ENCODE measurements at regions not wholly inside any gene's neighbourhood (a gene's known extent, or its start where the extent isn't known, plus 50 kb on each side); places are given as distances from the start of the nearest gene placed in this dataset.

- DNase-seq (ENCODE audit: low spot score), result no peak
- Histone ChIP-seq H3K79me2 (no peaks in the 10 kb centered on the region), H3K36me3 (replicated peaks; ENCODE audit: insufficient read depth, low read depth) (no peaks in the 10 kb centered on the region), H4K20me1 (ENCODE audit: insufficient read depth, poor library complexity, severe bottlenecking) (no peaks in the 10 kb centered on the region), H3K27ac (no peak overlapping the region), H3K9me2 (replicated peaks; ENCODE audit: insufficient read depth) (no peaks in the 10 kb centered on the region), H3K4me1 (ENCODE audit: insufficient read depth) (no peaks in the 10 kb centered on the region), H2AFZ (no peak overlapping the region), H3K4me3 (no peak overlapping the region), H3K4me2 (no peak overlapping the region), H3K27me3 (no peaks in the 10 kb centered on the region), H3K9me3 (ENCODE audit: low read depth) (no peaks in the 10 kb centered on the region)
- 29% methylated on average over 1 of the region's 1 CpG for WGBS (ENCODE audit: low lambda C conversion rate, missing lambda C conversion rate)
- TF ChIP-seq EZH2 (IDR thresholded peaks at IDR 0.05; ENCODE audit: borderline replicate concordance), result no peak
- no peak for TF ChIP-seq EZH2phosphoT487 (IDR thresholded peaks at IDR 0.05; ENCODE audit: low read depth, severe bottlenecking, unreplicated experiment)
- TF ChIP-seq, protein P1, sequence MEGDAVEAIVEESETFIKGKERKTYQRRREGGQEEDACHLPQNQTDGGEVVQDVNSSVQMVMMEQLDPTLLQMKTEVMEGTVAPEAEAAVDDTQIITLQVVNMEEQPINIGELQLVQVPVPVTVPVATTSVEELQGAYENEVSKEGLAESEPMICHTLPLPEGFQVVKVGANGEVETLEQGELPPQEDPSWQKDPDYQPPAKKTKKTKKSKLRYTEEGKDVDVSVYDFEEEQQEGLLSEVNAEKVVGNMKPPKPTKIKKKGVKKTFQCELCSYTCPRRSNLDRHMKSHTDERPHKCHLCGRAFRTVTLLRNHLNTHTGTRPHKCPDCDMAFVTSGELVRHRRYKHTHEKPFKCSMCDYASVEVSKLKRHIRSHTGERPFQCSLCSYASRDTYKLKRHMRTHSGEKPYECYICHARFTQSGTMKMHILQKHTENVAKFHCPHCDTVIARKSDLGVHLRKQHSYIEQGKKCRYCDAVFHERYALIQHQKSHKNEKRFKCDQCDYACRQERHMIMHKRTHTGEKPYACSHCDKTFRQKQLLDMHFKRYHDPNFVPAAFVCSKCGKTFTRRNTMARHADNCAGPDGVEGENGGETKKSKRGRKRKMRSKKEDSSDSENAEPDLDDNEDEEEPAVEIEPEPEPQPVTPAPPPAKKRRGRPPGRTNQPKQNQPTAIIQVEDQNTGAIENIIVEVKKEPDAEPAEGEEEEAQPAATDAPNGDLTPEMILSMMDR (IDR thresholded peaks at IDR 0.05; ENCODE audit: poor library complexity), result no peak
Observed at GRCh38 chr10:85400981-85401695, 965.5 kb downstream of the GRID1 start.

- no peak for DNase-seq (ENCODE audit: low spot score)
Observed at GRCh38 chr10:85402541-85402940, 964.1 kb downstream of the GRID1 start.

GRCh38 chr10:85407088-85407487 lies 959.5 kb downstream of the GRID1 start:
- 70% methylated on average over 3 of the region's 3 CpGs for WGBS (ENCODE audit: low lambda C conversion rate, missing lambda C conversion rate)
- H3K27ac ChIP-seq, result no peak overlapping the region
- H3K9me2 ChIP-seq (replicated peaks; ENCODE audit: insufficient read depth), result no peaks in the 10 kb centered on the region
- no peaks in the 10 kb centered on the region for H3K27me3 ChIP-seq
- no peaks in the 10 kb centered on the region for H4K20me1 ChIP-seq (ENCODE audit: insufficient read depth, poor library complexity, severe bottlenecking)
- no peak for DNase-seq (ENCODE audit: low spot score)
- H3K4me1 ChIP-seq (ENCODE audit: insufficient read depth), result no peaks in the 10 kb centered on the region
- no peaks in the 10 kb centered on the region for H3K36me3 ChIP-seq (replicated peaks; ENCODE audit: insufficient read depth, low read depth)
- H2AFZ ChIP-seq, result no peak overlapping the region
- no peak overlapping the region for H3K4me2 ChIP-seq
- no peaks in the 10 kb centered on the region for H3K79me2 ChIP-seq
- peaks cover 5% of the 10 kb centered on the region for H3K9me3 ChIP-seq (ENCODE audit: low read depth)
- no peak overlapping the region for H3K4me3 ChIP-seq
- TF ChIP-seq EZH2phosphoT487 (IDR thresholded peaks at IDR 0.05; ENCODE audit: low read depth, severe bottlenecking, unreplicated experiment) (no peak), EZH2 (IDR thresholded peaks at IDR 0.05; ENCODE audit: borderline replicate concordance) (no peak)
- TF ChIP-seq, protein P1 (IDR thresholded peaks at IDR 0.05; ENCODE audit: poor library complexity), result no peak

More at GRCh38 chr10:85402541-85402940, 964.1 kb downstream of the GRID1 start:
- Histone ChIP-seq H3K4me3 (no peak overlapping the region), H3K4me2 (no peak overlapping the region), H3K9me2 (replicated peaks; ENCODE audit: insufficient read depth) (no peaks in the 10 kb centered on the region), H4K20me1 (ENCODE audit: insufficient read depth, poor library complexity, severe bottlenecking) (no peaks in the 10 kb centered on the region), H3K4me1 (ENCODE audit: insufficient read depth) (no peaks in the 10 kb centered on the region), H3K27me3 (no peaks in the 10 kb centered on the region), H3K27ac (no peak overlapping the region), H2AFZ (no peak overlapping the region), H3K9me3 (ENCODE audit: low read depth) (no peaks in the 10 kb centered on the region), H3K79me2 (no peaks in the 10 kb centered on the region), H3K36me3 (replicated peaks; ENCODE audit: insufficient read depth, low read depth) (no peaks in the 10 kb centered on the region)
- 95% methylated on average over 1 of the region's 1 CpG for WGBS (ENCODE audit: low lambda C conversion rate, missing lambda C conversion rate)
- no peak for TF ChIP-seq EZH2phosphoT487 (IDR thresholded peaks at IDR 0.05; ENCODE audit: low read depth, severe bottlenecking, unreplicated experiment)
- TF ChIP-seq, protein P1 (IDR thresholded peaks at IDR 0.05; ENCODE audit: poor library complexity), result no peak
- TF ChIP-seq EZH2 (IDR thresholded peaks at IDR 0.05; ENCODE audit: borderline replicate concordance), result no peak
